GM12872 (cell line): ENCODE measurements at regions not wholly inside any gene's neighbourhood (a gene's known extent, or its start where the extent isn't known, plus 50 kb on each side); places are given as distances from the start of the nearest gene placed in this dataset.

Experiments used
- CTCF ChIP-seq: IDR thresholded peaks from 3 replicates; pipeline ENCODE4 v1.5.1; 2011; ENCODE audit warnings: low read depth, mild to moderate bottlenecking, low read length, moderate library complexity; ENCODE audit not compliant: insufficient read depth

- no peak for TF ChIP-seq CTCF
Observed at GRCh38 chr20:56730003-56730402, 100.9 kb downstream of the TFAP2C start.

GRCh38 chr20:56730996-56731395 is 101.9 kb downstream of the TFAP2C start:
- no peak for TF ChIP-seq CTCF

GRCh38 chr20:56731476-56731875 is 102.4 kb downstream of the TFAP2C start:
- TF ChIP-seq CTCF: no peak

- no peak for TF ChIP-seq CTCF
Observed at GRCh38 chr20:56733967-56734366, 104.9 kb downstream of the TFAP2C start.

- no peak for TF ChIP-seq CTCF
Observed at GRCh38 chr20:56735084-56735642, 106.1 kb downstream of the TFAP2C start.

- no peak for TF ChIP-seq CTCF
Observed at GRCh38 chr20:56736285-56736857, 107.3 kb downstream of the TFAP2C start.

GRCh38 chr20:56748476-56749377 is 119.6 kb downstream of the TFAP2C start:
- TF ChIP-seq CTCF: no peak
